ENCODE measurements at regions not wholly inside any gene's neighbourhood (a gene's known extent, or its start where the extent isn't known, plus 50 kb on each side); places are given as distances from the start of the nearest gene placed in this dataset.

GRCh38 chr2:234296991-234297390, 199.9 kb downstream of the ARL4C start:
- no peak for DNase-seq (ENCODE audit: insufficient read length, low spot score)
- no peak for FAIRE-seq
- no peak for TF ChIP-seq POU2F2 (IDR thresholded peaks at IDR 0.05; ENCODE audit: low read depth, low read length)
- no peak for TF ChIP-seq POLR2AphosphoS5 (IDR thresholded peaks at IDR 0.05; ENCODE audit: low read depth, low read length)
- no peak for TF ChIP-seq TAF1 (IDR thresholded peaks at IDR 0.05; ENCODE audit: low read depth, low read length)
- TF ChIP-seq SPI1 (IDR thresholded peaks at IDR 0.05; ENCODE audit: low read depth, low read length) = no peak
- no peak for TF ChIP-seq PAX5 (IDR thresholded peaks at IDR 0.05; ENCODE audit: insufficient read depth, low read length, severe bottlenecking)
- TF ChIP-seq POLR2A (IDR thresholded peaks at IDR 0.05; ENCODE audit: low read depth, low read length) = no peak

GRCh38 chr2:234293973-234294372, 202.9 kb downstream of the ARL4C start:
- TF ChIP-seq POLR2A (IDR thresholded peaks at IDR 0.05; ENCODE audit: low read depth, low read length) (no peak), PAX5 (IDR thresholded peaks at IDR 0.05; ENCODE audit: insufficient read depth, low read length, severe bottlenecking) (no peak), TAF1 (IDR thresholded peaks at IDR 0.05; ENCODE audit: low read depth, low read length) (no peak), SPI1 (IDR thresholded peaks at IDR 0.05; ENCODE audit: low read depth, low read length) (no peak), POLR2AphosphoS5 (IDR thresholded peaks at IDR 0.05; ENCODE audit: low read depth, low read length) (no peak), POU2F2 (IDR thresholded peaks at IDR 0.05; ENCODE audit: low read depth, low read length) (no peak)
- FAIRE-seq (no peak), DNase-seq (ENCODE audit: insufficient read length, low spot score) (no peak)

- TF ChIP-seq POLR2AphosphoS5 (IDR thresholded peaks at IDR 0.05; ENCODE audit: low read depth, low read length) (no peak), POLR2A (IDR thresholded peaks at IDR 0.05; ENCODE audit: low read depth, low read length) (no peak), SPI1 (IDR thresholded peaks at IDR 0.05; ENCODE audit: low read depth, low read length) (no peak), TAF1 (IDR thresholded peaks at IDR 0.05; ENCODE audit: low read depth, low read length) (no peak), PAX5 (IDR thresholded peaks at IDR 0.05; ENCODE audit: insufficient read depth, low read length, severe bottlenecking) (no peak), POU2F2 (IDR thresholded peaks at IDR 0.05; ENCODE audit: low read depth, low read length) (no peak)
- FAIRE-seq (no peak), DNase-seq (ENCODE audit: insufficient read length, low spot score) (no peak)
Observed at GRCh38 chr2:234292962-234293243, 204.0 kb downstream of the ARL4C start.

- FAIRE-seq (peak; percentile 90), DNase-seq (ENCODE audit: insufficient read length, low spot score) (no peak)
- TF ChIP-seq SPI1 (IDR thresholded peaks at IDR 0.05; ENCODE audit: low read depth, low read length) = peak; percentile 88
- TF ChIP-seq POU2F2 (IDR thresholded peaks at IDR 0.05; ENCODE audit: low read depth, low read length) = no peak
Observed at GRCh38 chr2:234292205-234292961, 204.5 kb downstream of the ARL4C start.

GRCh38 chr2:234291765-234292204, 205.1 kb downstream of the ARL4C start:
- DNase-seq (ENCODE audit: insufficient read length, low spot score) (no peak), FAIRE-seq (no peak)
- TF ChIP-seq POLR2AphosphoS5 (IDR thresholded peaks at IDR 0.05; ENCODE audit: low read depth, low read length) (no peak), POLR2A (IDR thresholded peaks at IDR 0.05; ENCODE audit: low read depth, low read length) (no peak), POU2F2 (IDR thresholded peaks at IDR 0.05; ENCODE audit: low read depth, low read length) (no peak), PAX5 (IDR thresholded peaks at IDR 0.05; ENCODE audit: insufficient read depth, low read length, severe bottlenecking) (no peak), SPI1 (IDR thresholded peaks at IDR 0.05; ENCODE audit: low read depth, low read length) (no peak)

- DNase-seq (ENCODE audit: insufficient read length, low spot score) (no peak), FAIRE-seq (peak; percentile 70)
- TF ChIP-seq SPI1 (IDR thresholded peaks at IDR 0.05; ENCODE audit: low read depth, low read length) (peak; percentile 88), POU2F2 (IDR thresholded peaks at IDR 0.05; ENCODE audit: low read depth, low read length) (no peak)
Observed at GRCh38 chr2:234290671-234291070, 206.2 kb downstream of the ARL4C start.

GRCh38 chr2:234289834-234290590, 206.9 kb downstream of the ARL4C start:
- DNase-seq (ENCODE audit: insufficient read length, low spot score) (no peak), FAIRE-seq (no peak)
- TF ChIP-seq POLR2AphosphoS5 (IDR thresholded peaks at IDR 0.05; ENCODE audit: low read depth, low read length) = no peak

GRCh38 chr2:234288974-234289455, 207.9 kb downstream of the ARL4C start:
- DNase-seq (ENCODE audit: insufficient read length, low spot score) (no peak), FAIRE-seq (peak; percentile 85)
- no peak for TF ChIP-seq TAF1 (IDR thresholded peaks at IDR 0.05; ENCODE audit: low read depth, low read length)
- TF ChIP-seq SPI1 (IDR thresholded peaks at IDR 0.05; ENCODE audit: low read depth, low read length) = no peak
- no peak for TF ChIP-seq POLR2A (IDR thresholded peaks at IDR 0.05; ENCODE audit: low read depth, low read length)
- TF ChIP-seq PAX5 (IDR thresholded peaks at IDR 0.05; ENCODE audit: insufficient read depth, low read length, severe bottlenecking) = no peak
- no peak for TF ChIP-seq POU2F2 (IDR thresholded peaks at IDR 0.05; ENCODE audit: low read depth, low read length)
- TF ChIP-seq POLR2AphosphoS5 (IDR thresholded peaks at IDR 0.05; ENCODE audit: low read depth, low read length) = no peak

- DNase-seq (ENCODE audit: insufficient read length, low spot score) = no peak
- no peak for TF ChIP-seq POLR2AphosphoS5 (IDR thresholded peaks at IDR 0.05; ENCODE audit: low read depth, low read length)
- TF ChIP-seq SPI1 (IDR thresholded peaks at IDR 0.05; ENCODE audit: low read depth, low read length) = no peak
- TF ChIP-seq POLR2A (IDR thresholded peaks at IDR 0.05; ENCODE audit: low read depth, low read length) = no peak
- TF ChIP-seq PAX5 (IDR thresholded peaks at IDR 0.05; ENCODE audit: insufficient read depth, low read length, severe bottlenecking) = no peak
- TF ChIP-seq POU2F2 (IDR thresholded peaks at IDR 0.05; ENCODE audit: low read depth, low read length) = no peak
- no peak for TF ChIP-seq TAF1 (IDR thresholded peaks at IDR 0.05; ENCODE audit: low read depth, low read length)
- FAIRE-seq = no peak
Observed at GRCh38 chr2:234287650-234288049, 209.2 kb downstream of the ARL4C start.

GRCh38 chr2:234286956-234287355, 209.9 kb downstream of the ARL4C start:
- TF ChIP-seq POLR2A (IDR thresholded peaks at IDR 0.05; ENCODE audit: low read depth, low read length) (no peak), TAF1 (IDR thresholded peaks at IDR 0.05; ENCODE audit: low read depth, low read length) (no peak), POLR2AphosphoS5 (IDR thresholded peaks at IDR 0.05; ENCODE audit: low read depth, low read length) (no peak), SPI1 (IDR thresholded peaks at IDR 0.05; ENCODE audit: low read depth, low read length) (no peak), PAX5 (IDR thresholded peaks at IDR 0.05; ENCODE audit: insufficient read depth, low read length, severe bottlenecking) (no peak), POU2F2 (IDR thresholded peaks at IDR 0.05; ENCODE audit: low read depth, low read length) (no peak)
- FAIRE-seq = no peak
- no peak for DNase-seq (ENCODE audit: insufficient read length, low spot score)
